IMR-90 (cell line): ENCODE measurements at regions not wholly inside any gene's neighbourhood (a gene's known extent, or its start where the extent isn't known, plus 50 kb on each side); places are given as distances from the start of the nearest gene placed in this dataset.

Source experiments
- ATAC-seq: fragments of 200-7000 bp; cut with Tn5 transposase; 2 replicates; pipeline ENCODE4 v1.9.1; 2020; ENCODE audit warnings: low read depth, mild to moderate bottlenecking, moderate library complexity
- BruUV-seq: library from RNA; stranded (reverse); fragments of 400-500 nt; replicated peaks from 2 replicates; lab custom pipeline; 2021; lab: Mats Ljungman, UMichigan
- CTCF ChIA-PET: fragments of 300-600 bp; formaldehyde crosslinking; extraction: SDS; loops from one replicate; lab custom pipeline; 2021; ENCODE audit warnings: antibody characterized with exemption; lab: Yijun Ruan, JAX
- POLR2A ChIA-PET: fragments of 300-600 bp; sonication (Branson Sonifier 250); formaldehyde crosslinking; loops from one replicate; lab custom pipeline; 2022; ENCODE audit warnings: antibody characterized with exemption; ENCODE audit not compliant: unreplicated experiment; lab: Charles Lee
- DNase-seq: peaks from one replicate; pipeline ENCODE4 v3.0.0; 2013
- H2AFZ ChIP-seq: replicated peaks from 2 replicates; pipeline ENCODE3; 2013; ENCODE audit warnings: low read length, mild to moderate bottlenecking; ENCODE audit not compliant: poor library complexity
- H2AK5ac ChIP-seq: 2 replicates; pipeline ENCODE4 v1.6.1; 2013; ENCODE audit warnings: low read depth, low read length, inconsistent platforms
- H2AK9ac ChIP-seq: replicated peaks from 2 replicates; pipeline ENCODE3; 2013; ENCODE audit warnings: mild to moderate bottlenecking, low read depth, low read length, moderate library complexity; ENCODE audit not compliant: poor library complexity
- H2BK120ac ChIP-seq: 2 replicates; pipeline ENCODE4 v1.6.1; 2013; ENCODE audit warnings: low read depth, low read length, inconsistent platforms
- H2BK15ac ChIP-seq: 3 replicates; pipeline ENCODE4 v1.6.1; 2013; ENCODE audit warnings: low read depth, low read length, inconsistent platforms
- H2BK20ac ChIP-seq: 2 replicates; pipeline ENCODE4 v1.6.1; 2013; ENCODE audit warnings: low read depth, mild to moderate bottlenecking, inconsistent platforms, low read length, moderate library complexity
- H2BK5ac ChIP-seq: 2 replicates; pipeline ENCODE4 v1.6.1; 2013; ENCODE audit warnings: mild to moderate bottlenecking, low read depth, low read length, inconsistent platforms; ENCODE audit not compliant: poor library complexity, severe bottlenecking
- H3K14ac ChIP-seq: replicated peaks from 2 replicates; pipeline ENCODE4 v1.6.1; 2013; ENCODE audit warnings: low read depth, low read length, inconsistent platforms
- H3K18ac ChIP-seq: 2 replicates; pipeline ENCODE4 v1.6.1; 2013; ENCODE audit warnings: low read depth, low read length, control low read depth
- H3K23ac ChIP-seq: 2 replicates; pipeline ENCODE4 v1.6.1; 2013; ENCODE audit warnings: low read depth, low read length, inconsistent platforms
- H3K27ac ChIP-seq: 2 replicates; pipeline ENCODE4 v1.5.1; 2013; ENCODE audit warnings: mild to moderate bottlenecking, control low read depth, low read length; ENCODE audit not compliant: insufficient read depth
- H3K27me3 ChIP-seq: 2 replicates; pipeline ENCODE4 v1.6.1; 2013; ENCODE audit warnings: low read length; ENCODE audit not compliant: control insufficient read depth, insufficient read depth
- H3K36me3 ChIP-seq: 2 replicates; pipeline ENCODE4 v1.6.1; 2013; ENCODE audit warnings: low read length, mixed read lengths; ENCODE audit not compliant: control insufficient read depth, insufficient read depth
- H3K4ac ChIP-seq: 2 replicates; pipeline ENCODE4 v1.6.1; 2013; ENCODE audit warnings: low read depth, low read length, inconsistent platforms
- H3K4me1 ChIP-seq: 2 replicates; pipeline ENCODE4 v1.6.1; 2013; ENCODE audit warnings: low read length, mixed read lengths; ENCODE audit not compliant: control insufficient read depth, insufficient read depth
- H3K4me2 ChIP-seq: 2 replicates; pipeline ENCODE4 v1.6.1; 2013; ENCODE audit warnings: low read depth, mild to moderate bottlenecking, control low read depth, low read length, moderate library complexity
- H3K4me3 ChIP-seq: 2 replicates; pipeline ENCODE4 v1.5.1; 2013; ENCODE audit warnings: low read depth, mild to moderate bottlenecking, control low read depth, low read length, moderate library complexity; ENCODE audit not compliant: insufficient read depth
- H3K56ac ChIP-seq: 2 replicates; pipeline ENCODE4 v1.6.1; 2013; ENCODE audit warnings: low read length, inconsistent platforms; ENCODE audit not compliant: insufficient read depth; ENCODE audit errors: extremely low read depth
- H3K79me1 ChIP-seq, 2 experiments: 2 replicates each; pipeline ENCODE4 v1.6.1; 2013; ENCODE audit warnings: low read length in 2 of 2, inconsistent platforms in 1 of 2, low read depth in 1 of 2
- H3K9ac ChIP-seq: 2 replicates; pipeline ENCODE4 v1.6.1; 2013; ENCODE audit warnings: low read depth, low read length, control low read depth
- H3K9me1 ChIP-seq: 2 replicates; pipeline ENCODE4 v1.6.1; 2013; ENCODE audit warnings: low read length, inconsistent platforms; ENCODE audit not compliant: insufficient read depth
- H3K9me3 ChIP-seq: 2 replicates; pipeline ENCODE4 v1.6.1; 2013; ENCODE audit warnings: low read length; ENCODE audit not compliant: control insufficient read depth, insufficient read depth
- H4K20me1 ChIP-seq: 2 replicates; pipeline ENCODE4 v1.6.1; 2013; ENCODE audit warnings: low read length, inconsistent platforms; ENCODE audit not compliant: insufficient read depth
- H4K5ac ChIP-seq: 2 replicates; pipeline ENCODE4 v1.6.1; 2013; ENCODE audit warnings: mild to moderate bottlenecking, low read depth, low read length, control low read depth
- H4K8ac ChIP-seq, 2 experiments: 2 replicates each; pipeline ENCODE4 v1.6.1; 2013; ENCODE audit warnings: low read depth in 2 of 2, low read length in 2 of 2, control low read depth in 1 of 2, inconsistent platforms in 1 of 2
- H4K91ac ChIP-seq: 2 replicates; pipeline ENCODE4 v1.6.1; 2013; ENCODE audit warnings: low read depth, low read length, inconsistent platforms; ENCODE audit not compliant: insufficient read depth
- CEBPB ChIP-seq: IDR thresholded peaks from 2 replicates; pipeline ENCODE4 v1.6.1; 2012; ENCODE audit warnings: low read depth, low read length, improper control_type of control experiment
- FOS ChIP-seq: fragments of 150-350 bp; IDR thresholded peaks from 2 replicates; pipeline ENCODE4 v1.6.1; 2016; ENCODE audit warnings: low read depth, low read length
- MAZ ChIP-seq: IDR thresholded peaks from 2 replicates; pipeline ENCODE4 v1.6.1; 2012; ENCODE audit warnings: low read depth, mild to moderate bottlenecking, low read length, improper control_type of control experiment, moderate library complexity, borderline replicate concordance
- POLR2A ChIP-seq: IDR thresholded peaks from 2 replicates; pipeline ENCODE4 v1.6.1; 2012; ENCODE audit warnings: mild to moderate bottlenecking, low read depth, low read length
- USF2 ChIP-seq: fragments of 150-350 bp; IDR thresholded peaks from 2 replicates; pipeline ENCODE4 v1.6.1; 2017; ENCODE audit warnings: mild to moderate bottlenecking, antibody characterized with exemption, low read length, low read depth
- WGBS, 2 experiments: methylation state at CpG; one replicate each; pipeline versions ENCODE4 v1.1.5 to v1.1.7; 2013; ENCODE audit warnings: missing lambda C conversion rate in 2 of 2; ENCODE audit not compliant: insufficient read length in 1 of 2; ENCODE audit errors: extremely low coverage in 2 of 2; 5-methylcytosine and 5-hydroxymethylcytosine counted together
- dilution Hi-C: fragments of 300-500 bp; cut with HindIII; formaldehyde crosslinking; loops from one replicate; pipeline ENCODE4 v1.14.3; 2018; ENCODE audit warnings: low sequenced_read_pairs; ENCODE audit not compliant: unreplicated experiment
- in situ Hi-C: fragments of 300-500 bp; cut with MboI; formaldehyde crosslinking; loops from 3 replicates; pipeline ENCODE4 v1.14.3; 2019; ENCODE audit warnings: low sequenced_read_pairs, inconsistent platforms, mixed read lengths
- intact Hi-C: fragments of 100-400 bp; cut with micrococcal nuclease; formaldehyde crosslinking; loops from 2 replicates; pipeline ENCODE4 v1.10.0; 2022

- no peaks in the 10 kb centered on the region for H3K36me3 ChIP-seq
- H3K79me1 ChIP-seq, result no peaks in the 10 kb centered on the region; a peak in 1 of 4 replicates
- no peak overlapping the region; the same call in 1 of the 2 replicates for H2BK20ac ChIP-seq
- ATAC-seq, result no peak
- no peak overlapping the region for H3K4me2 ChIP-seq
- H2BK5ac ChIP-seq, result no peak overlapping the region
- intact Hi-C loops (no loop called here), in situ Hi-C loops (no loop called here), dilution Hi-C loops (no loop called here)
- H3K4me1 ChIP-seq, result peaks cover 13% of the 10 kb centered on the region
- no peak overlapping the region for H3K9ac ChIP-seq
- TF ChIP-seq POLR2A, result no peak
- TF ChIP-seq FOS, result no peak
- TF ChIP-seq USF2, result no peak
- no peak for TF ChIP-seq MAZ
- TF ChIP-seq CEBPB, result no peak
- no peak overlapping the region for H3K4ac ChIP-seq
- H3K9me3 ChIP-seq, result no peaks in the 10 kb centered on the region
- no peak overlapping the region for H4K5ac ChIP-seq
- peak overlapping the region; percentile 2; the same call in 1 of the 2 replicates for H2AK5ac ChIP-seq
- no peak overlapping the region for H4K91ac ChIP-seq
- H4K20me1 ChIP-seq, result no peaks in the 10 kb centered on the region
- peak overlapping the region; percentile 69; the same call in 2 of the 3 replicates for H2BK15ac ChIP-seq
- ChIA-PET CTCF (no interaction called here), POLR2A (no interaction called here)
- H3K27me3 ChIP-seq, result no peaks in the 10 kb centered on the region
- H3K14ac ChIP-seq, result no peak overlapping the region
- WGBS, 2 experiments, result no CpG with 5 or more reads among the region's 1 CpG
- no peak for DNase-seq
- BruUV-seq, result no TSS peak
- peak overlapping the region; percentile 10; the same call in 1 of the 2 replicates for H2BK120ac ChIP-seq
- no peak overlapping the region for H4K8ac ChIP-seq
- no peak overlapping the region for H2AK9ac ChIP-seq
- no peak overlapping the region for H3K18ac ChIP-seq
- no peak overlapping the region for H3K56ac ChIP-seq
- H2AFZ ChIP-seq, result no peak overlapping the region
- no peak overlapping the region for H3K27ac ChIP-seq
- H3K9me1 ChIP-seq, result peaks cover 6% of the 10 kb centered on the region
- H3K23ac ChIP-seq, result no peak overlapping the region
- H3K4me3 ChIP-seq, result no peak overlapping the region
Measured at GRCh38 chr14:89634037-89634436, 217.0 kb upstream of the FOXN3 start.
